Liver (tissue), 8 donors: ENCODE measurements at regions not wholly inside any gene's neighbourhood (a gene's known extent, or its start where the extent isn't known, plus 50 kb on each side); places are given as distances from the start of the nearest gene placed in this dataset.

ENCODE experiments used
- DNase-seq: peaks from one replicate; pipeline ENCODE4 v3.0.0-alpha.2; 2017; ENCODE audit warnings: low spot score
- H3K27ac ChIP-seq, 2 donors: one replicate each; pipeline ENCODE4 v1.7.0; 2013; ENCODE audit warnings: inconsistent platforms in 2 of 2, low read length in 2 of 2, control low read depth in 1 of 2, low read depth in 1 of 2, mild to moderate bottlenecking in 1 of 2
- H3K27me3 ChIP-seq, 4 donors: one replicate each; pipeline versions ENCODE4 v1.6.1 to v1.7.0; 2013; ENCODE audit warnings: low read length in 3 of 4, inconsistent platforms in 1 of 4, mild to moderate bottlenecking in 1 of 4, moderate library complexity in 1 of 4; ENCODE audit not compliant: control insufficient read depth in 4 of 4, insufficient read depth in 4 of 4
- H3K36me3 ChIP-seq, 4 donors: one replicate each; pipeline versions ENCODE4 v1.6.1 to v1.7.0; 2013; ENCODE audit warnings: low read length in 3 of 4, mild to moderate bottlenecking in 3 of 4, low read depth in 1 of 4, moderate library complexity in 1 of 4; ENCODE audit not compliant: control insufficient read depth in 4 of 4, insufficient read depth in 3 of 4
- H3K4me1 ChIP-seq, 4 donors: one replicate each; pipeline versions ENCODE4 v1.6.1 to v1.7.0; 2013; ENCODE audit warnings: low read length in 3 of 4, mild to moderate bottlenecking in 3 of 4, moderate library complexity in 1 of 4; ENCODE audit not compliant: control insufficient read depth in 4 of 4, insufficient read depth in 4 of 4
- H3K4me3 ChIP-seq, 3 donors: one replicate each; pipeline versions ENCODE4 v1.6.1 to v1.7.0; 2013; ENCODE audit warnings: low read length in 3 of 3, control low read depth in 1 of 3, low read depth in 1 of 3, mild to moderate bottlenecking in 1 of 3
- H3K9ac ChIP-seq, 2 donors: one replicate each; pipeline ENCODE4 v1.7.0; 2013; ENCODE audit warnings: low read length in 2 of 2, mild to moderate bottlenecking in 2 of 2, moderate library complexity in 2 of 2, control low read depth in 1 of 2, low read depth in 1 of 2
- H3K9me3 ChIP-seq, 4 donors: one replicate each; pipeline versions ENCODE4 v1.6.1 to v1.7.0; 2013; ENCODE audit warnings: low read length in 3 of 4; ENCODE audit not compliant: control insufficient read depth in 4 of 4
- ATF3 ChIP-seq: IDR thresholded peaks from 2 replicates; pipeline ENCODE4 v1.6.1; 2016; ENCODE audit warnings: antibody characterized with exemption
- CTCF ChIP-seq: fragments of 150-350 bp; IDR thresholded peaks from 2 replicates; pipeline ENCODE4 v1.5.1; 2017; ENCODE audit warnings: improper control_type of control experiment, low read depth, low read length; ENCODE audit not compliant: missing input control
- EGR1 ChIP-seq, 2 donors: IDR thresholded peaks; 2 replicates each; pipeline ENCODE4 v1.6.1; 2016 to 2018; ENCODE audit warnings: antibody characterized with exemption in 2 of 2, low read depth in 2 of 2
- FOXA1 ChIP-seq: IDR thresholded peaks from 2 replicates; pipeline ENCODE4 v1.6.1; 2016; ENCODE audit warnings: antibody characterized with exemption
- FOXA2 ChIP-seq: IDR thresholded peaks from 2 replicates; pipeline ENCODE4 v1.6.1; 2016; ENCODE audit warnings: antibody characterized with exemption
- GABPA ChIP-seq, 2 donors: IDR thresholded peaks in 1 of 2; conservative IDR thresholded peaks in 1 of 2; 2 replicates each; pipeline ENCODE4 v1.6.1; 2016; ENCODE audit warnings: antibody characterized with exemption in 2 of 2, mild to moderate bottlenecking in 1 of 2, moderate library complexity in 1 of 2
- HNF4A ChIP-seq, 2 donors: conservative IDR thresholded peaks; 2 replicates each; pipeline ENCODE4 v1.6.1; 2016; ENCODE audit warnings: antibody characterized with exemption in 2 of 2, mild to moderate bottlenecking in 2 of 2
- HNF4G ChIP-seq: IDR thresholded peaks from 2 replicates; pipeline ENCODE4 v1.6.1; 2016; ENCODE audit warnings: antibody characterized with exemption
- JUND ChIP-seq, 2 donors: IDR thresholded peaks; 2 replicates each; pipeline ENCODE4 v1.6.1; 2016; ENCODE audit warnings: antibody characterized with exemption in 2 of 2
- MAX ChIP-seq: IDR thresholded peaks from 2 replicates; pipeline ENCODE4 v1.6.1; 2016; ENCODE audit warnings: antibody characterized with exemption
- NR2F2 ChIP-seq: IDR thresholded peaks from 2 replicates; pipeline ENCODE4 v1.6.1; 2016; ENCODE audit warnings: antibody characterized with exemption
- RAD21 ChIP-seq, 2 donors: IDR thresholded peaks; 2 replicates each; pipeline ENCODE4 v1.6.1; 2016; ENCODE audit warnings: antibody characterized with exemption in 2 of 2, mild to moderate bottlenecking in 2 of 2
- REST ChIP-seq: IDR thresholded peaks from 2 replicates; pipeline ENCODE4 v1.6.1; 2016; ENCODE audit warnings: antibody characterized with exemption, mild to moderate bottlenecking
- RXRA ChIP-seq, 2 donors: IDR thresholded peaks; 2 replicates each; pipeline ENCODE4 v1.6.1; 2017 to 2018; ENCODE audit warnings: antibody characterized with exemption in 2 of 2, mild to moderate bottlenecking in 1 of 2
- SP1 ChIP-seq: IDR thresholded peaks from 2 replicates; pipeline ENCODE4 v1.6.1; 2018; ENCODE audit warnings: antibody characterized with exemption, mild to moderate bottlenecking
- TAF1 ChIP-seq: conservative IDR thresholded peaks from 2 replicates; pipeline ENCODE4 v1.6.1; 2016; ENCODE audit warnings: antibody characterized with exemption, mild to moderate bottlenecking
- YY1 ChIP-seq: IDR thresholded peaks from 2 replicates; pipeline ENCODE4 v1.6.1; 2016; ENCODE audit warnings: antibody characterized with exemption, mild to moderate bottlenecking
- ZBTB33 ChIP-seq: IDR thresholded peaks from 2 replicates; pipeline ENCODE4 v1.6.1; 2016; ENCODE audit warnings: antibody characterized with exemption
- WGBS: extraction: QIAGEN DNeasy Blood & Tissue Kit; methylation state at CpG from one replicate; pipeline ENCODE4 v1.1.7; 2013; 5-methylcytosine and 5-hydroxymethylcytosine counted together
- donor health status: healthy.
- donor health status: healthy.
- donor health status: healthy.
- donor health status: healthy.
- donor health status: healthy.

- no peaks in the 10 kb centered on the region for H3K9me3 ChIP-seq
- H3K36me3 ChIP-seq: no peaks in the 10 kb centered on the region
- H3K4me3 ChIP-seq: no peak overlapping the region
- no peak for DNase-seq
- no peaks in the 10 kb centered on the region for H3K4me1 ChIP-seq
- H3K27me3 ChIP-seq: no peaks in the 10 kb centered on the region
- WGBS: 84% methylated on average over 5 of the region's 5 CpGs
- no peak for TF ChIP-seq HNF4A (conservative IDR thresholded peaks at IDR 0.05)
- TF ChIP-seq TAF1: no peak
- no peak for TF ChIP-seq YY1
- TF ChIP-seq JUND (IDR thresholded peaks at IDR 0.05): no peak
- no peak for TF ChIP-seq FOXA2
- TF ChIP-seq REST: no peak
- no peak for TF ChIP-seq CTCF
- no peak for TF ChIP-seq RXRA (IDR thresholded peaks at IDR 0.05)
- H3K9ac ChIP-seq: no peak overlapping the region
- no peak overlapping the region for H3K27ac ChIP-seq
These were observed 77.9 kb upstream of the PLXNC1 start for GRCh38 chr12:94070520-94070919.

- H3K4me3 ChIP-seq: no peak overlapping the region
- H3K27me3 ChIP-seq: no peaks in the 10 kb centered on the region
- 9% methylated on average over 2 of the region's 2 CpGs for WGBS
- no peak overlapping the region for H3K27ac ChIP-seq
- no peaks in the 10 kb centered on the region for H3K4me1 ChIP-seq
- no peak for TF ChIP-seq MAX
- TF ChIP-seq FOXA1: no peak
- TF ChIP-seq CTCF: no peak
- TF ChIP-seq REST: no peak
- TF ChIP-seq EGR1 (IDR thresholded peaks at IDR 0.05; ENCODE audit: low read depth in 2 of 2): no peak
- TF ChIP-seq JUND (IDR thresholded peaks at IDR 0.05): no peak
- TF ChIP-seq RAD21 (IDR thresholded peaks at IDR 0.05): no peak
- no peak for TF ChIP-seq RXRA (IDR thresholded peaks at IDR 0.05)
- no peak for TF ChIP-seq NR2F2
- no peak for TF ChIP-seq YY1
- TF ChIP-seq FOXA2: no peak
- no peak for TF ChIP-seq GABPA (IDR thresholded peaks at IDR 0.05 in 1 of 2, conservative IDR thresholded peaks at IDR 0.05 in 1 of 2)
- TF ChIP-seq SP1: no peak
- TF ChIP-seq HNF4G: no peak
- TF ChIP-seq HNF4A (conservative IDR thresholded peaks at IDR 0.05): no peak
- no peak for TF ChIP-seq ATF3
- TF ChIP-seq ZBTB33: no peak
- no peak for TF ChIP-seq TAF1
- no peak overlapping the region for H3K9ac ChIP-seq
- no peaks in the 10 kb centered on the region for H3K36me3 ChIP-seq
- no peak for DNase-seq
- no peaks in the 10 kb centered on the region for H3K9me3 ChIP-seq
These were observed 77.1 kb upstream of the PLXNC1 start for GRCh38 chr12:94071258-94071657.
